HepG2 (cell line): ENCODE measurements at regions not wholly inside any gene's neighbourhood (a gene's known extent, or its start where the extent isn't known, plus 50 kb on each side); places are given as distances from the start of the nearest gene placed in this dataset.

Experiments used
- ATAC-seq: fragments of 200-7000 bp; cut with Tn5 transposase; 3 replicates; pipeline ENCODE4 v1.9.1; 2020; ENCODE audit warnings: mild to moderate bottlenecking, moderate library complexity
- BruUV-seq: library from RNA; stranded (reverse); fragments of 400-500 nt; replicated peaks from 2 replicates; lab custom pipeline; 2021; lab: Mats Ljungman, UMichigan
- CTCF ChIA-PET: fragments of 300-600 bp; formaldehyde crosslinking; extraction: SDS; loops from one replicate; lab custom pipeline; 2021; ENCODE audit warnings: low total read pairs, inconsistent platforms, low intra/inter-chr PET ratio; lab: Yijun Ruan, JAX
- POLR2A ChIA-PET: fragments of 350-600 bp; sonication (Branson Sonifier 250); formaldehyde crosslinking; loops from one replicate; lab custom pipeline; 2020; ENCODE audit warnings: antibody characterized with exemption, inconsistent platforms; lab: Yijun Ruan, JAX
- DNase-seq: peaks from one replicate; pipeline ENCODE4 v3.0.0-alpha.2; 2015; ENCODE audit warnings: low spot score
- FAIRE-seq: peaks from 3 replicates; lab custom pipeline; 2011; peaks lifted over from hg19 to GRCh38; lab: Jason Lieb, UNC
- H2AFZ ChIP-seq: one replicate; pipeline ENCODE4 v1.6.1; 2011; ENCODE audit warnings: low read length, inconsistent platforms
- H3K27ac ChIP-seq: fragments of 300-600 bp; 3 replicates; pipeline ENCODE4 v1.8.0; 2011; ENCODE audit warnings: mixed run types, mild to moderate bottlenecking, mixed read lengths, low read length, inconsistent platforms; ENCODE audit not compliant: insufficient read depth; ENCODE audit errors: extremely low read length
- H3K27me3 ChIP-seq, 2 experiments: fragments of 200-600 bp in 1 of 2; 2 replicates in 1 of 2; 3 replicates in 1 of 2; pipeline versions ENCODE4 v1.6.0 to v1.8.0; 2011; ENCODE audit warnings: low read length in 2 of 2, mild to moderate bottlenecking in 2 of 2, moderate library complexity in 2 of 2, inconsistent platforms in 1 of 2; ENCODE audit not compliant: insufficient read depth in 2 of 2, control insufficient read depth in 1 of 2
- H3K36me3 ChIP-seq, 2 experiments: fragments of 200-600 bp in 1 of 2; replicated peaks in 1 of 2; 2 replicates in 1 of 2; 3 replicates in 1 of 2; pipeline versions ENCODE4 v1.5.1 to v1.8.0; 2011; ENCODE audit warnings: low read length in 2 of 2, inconsistent platforms in 1 of 2; ENCODE audit not compliant: insufficient read depth in 2 of 2, control insufficient read depth in 1 of 2
- H3K4me1 ChIP-seq: 2 replicates; pipeline ENCODE4 v1.5.1; 2012; ENCODE audit warnings: low read length, inconsistent platforms; ENCODE audit not compliant: insufficient read depth
- H3K4me2 ChIP-seq: 2 replicates; pipeline ENCODE4 v1.6.0; 2011; ENCODE audit warnings: low read depth, low read length, inconsistent platforms
- H3K4me3 ChIP-seq, 3 experiments: fragments of 200-600 bp in 1 of 3; sonication (generic), shearing (Covaris generic) in 1 of 3; replicated peaks in 1 of 3; 2 replicates each; pipeline ENCODE4 v1.5.1; 2011 to 2016; ENCODE audit warnings: low read length in 3 of 3, inconsistent platforms in 2 of 3, low read depth in 2 of 3, mild to moderate bottlenecking in 2 of 3, control low read depth in 1 of 3, mixed read lengths in 1 of 3; ENCODE audit not compliant: insufficient read depth in 1 of 3
- H3K79me2 ChIP-seq: one replicate; pipeline ENCODE4 v1.6.1; 2011; ENCODE audit warnings: low read length, inconsistent platforms; ENCODE audit not compliant: insufficient read depth
- H3K9ac ChIP-seq: 2 replicates; pipeline ENCODE4 v1.6.0; 2011; ENCODE audit warnings: mild to moderate bottlenecking, low read depth, low read length, inconsistent platforms; ENCODE audit not compliant: insufficient read depth
- H3K9me3 ChIP-seq: 2 replicates; pipeline ENCODE4 v1.5.1; 2012; ENCODE audit warnings: mild to moderate bottlenecking, low read length
- H4K20me1 ChIP-seq: 2 replicates; pipeline ENCODE4 v1.6.0; 2011; ENCODE audit warnings: inconsistent platforms, mild to moderate bottlenecking, low read length, moderate library complexity; ENCODE audit not compliant: insufficient read depth
- ATM ChIP-seq: fragments of 450-650 bp; IDR thresholded peaks from 2 replicates; pipeline ENCODE4 v1.7.1; 2017; ENCODE audit warnings: mild to moderate bottlenecking, borderline replicate concordance
- GTF3A ChIP-seq: sonication (generic); formaldehyde crosslinking; conservative IDR thresholded peaks from 2 replicates; pipeline ENCODE4 v1.4.0; 2020; ENCODE audit warnings: mild to moderate bottlenecking, missing genetic modification reagents
- POGZ ChIP-seq: sonication (generic); formaldehyde crosslinking; IDR thresholded peaks from 2 replicates; pipeline ENCODE4 v1.4.0; 2020; ENCODE audit warnings: mild to moderate bottlenecking, missing genetic modification reagents
- PRPF4 ChIP-seq: fragments of 200-400 bp; formaldehyde crosslinking; IDR thresholded peaks from 2 replicates; pipeline ENCODE4 v1.6.1; 2016; ENCODE audit warnings: low read length, low read depth; ENCODE audit not compliant: poor library complexity, severe bottlenecking
- ZNF652 ChIP-seq: IDR thresholded peaks from 2 replicates; pipeline ENCODE4 v1.6.1; 2016; ENCODE audit warnings: low read depth, borderline replicate concordance
- ZNF713 ChIP-seq: sonication (generic); formaldehyde crosslinking; IDR thresholded peaks from 2 replicates; pipeline ENCODE4 v1.4.0; 2020; ENCODE audit warnings: mild to moderate bottlenecking, missing genetic modification reagents
- ZNF773 ChIP-seq: sonication (generic); formaldehyde crosslinking; IDR thresholded peaks from 2 replicates; pipeline ENCODE4 v1.4.0; 2020; ENCODE audit warnings: missing genetic modification reagents, borderline replicate concordance
- ZNF788 ChIP-seq: sonication (generic); formaldehyde crosslinking; IDR thresholded peaks from 2 replicates; pipeline ENCODE4 v1.5.0; 2020; ENCODE audit warnings: mild to moderate bottlenecking, missing genetic modification reagents, borderline replicate concordance
- ZNF883 ChIP-seq: sonication (generic); formaldehyde crosslinking; IDR thresholded peaks from 2 replicates; pipeline ENCODE4 v1.5.1; 2020; ENCODE audit warnings: mild to moderate bottlenecking, missing genetic modification reagents; ENCODE audit errors: not compliant biosample characterization
- WGBS: methylation state at CpG from one replicate; pipeline ENCODE4 v1.1.6; 2017; ENCODE audit warnings: low lambda C conversion rate; 5-methylcytosine and 5-hydroxymethylcytosine counted together
- in situ Hi-C: cut with HindIII; loops from 2 replicates; pipeline ENCODE4 v1.10.0; 2017; ENCODE audit warnings: low pct_unique_long_range_greater_than_20kb; ENCODE audit not compliant: extremely low pct_ligation_motif_present
- intact Hi-C: fragments of 100-400 bp; cut with micrococcal nuclease; formaldehyde crosslinking; loops from one replicate; pipeline ENCODE4 v1.10.0; 2022; ENCODE audit not compliant: unreplicated experiment
- TF ChIP-seq, protein P1 (sequence below): sonication (generic); formaldehyde crosslinking; IDR thresholded peaks from 2 replicates; pipeline ENCODE4 v1.4.0; 2020; ENCODE audit warnings: missing genetic modification reagents
- TF ChIP-seq, protein P2 (sequence below): sonication (generic); formaldehyde crosslinking; IDR thresholded peaks from 2 replicates; pipeline ENCODE4 v1.4.0; 2020; ENCODE audit warnings: low read depth, missing genetic modification reagents
- TF ChIP-seq, protein P3 (sequence below): sonication (generic); formaldehyde crosslinking; IDR thresholded peaks from 2 replicates; pipeline ENCODE4 v1.9.0; 2021; ENCODE audit warnings: missing genetic modification reagents, mild to moderate bottlenecking, borderline replicate concordance
- TF ChIP-seq, protein P4 (sequence below): IDR thresholded peaks from 2 replicates; pipeline ENCODE4 v1.6.1; 2016
- TF ChIP-seq, protein P5 (sequence below): sonication (generic); formaldehyde crosslinking; IDR thresholded peaks from 2 replicates; pipeline ENCODE4 v1.4.0; 2020; ENCODE audit warnings: low read depth, mild to moderate bottlenecking, missing genetic modification reagents
- TF ChIP-seq, protein P6 (sequence below): sonication (generic); formaldehyde crosslinking; IDR thresholded peaks from 2 replicates; pipeline ENCODE4 v1.5.0; 2020; ENCODE audit warnings: missing genetic modification reagents

DNA sequence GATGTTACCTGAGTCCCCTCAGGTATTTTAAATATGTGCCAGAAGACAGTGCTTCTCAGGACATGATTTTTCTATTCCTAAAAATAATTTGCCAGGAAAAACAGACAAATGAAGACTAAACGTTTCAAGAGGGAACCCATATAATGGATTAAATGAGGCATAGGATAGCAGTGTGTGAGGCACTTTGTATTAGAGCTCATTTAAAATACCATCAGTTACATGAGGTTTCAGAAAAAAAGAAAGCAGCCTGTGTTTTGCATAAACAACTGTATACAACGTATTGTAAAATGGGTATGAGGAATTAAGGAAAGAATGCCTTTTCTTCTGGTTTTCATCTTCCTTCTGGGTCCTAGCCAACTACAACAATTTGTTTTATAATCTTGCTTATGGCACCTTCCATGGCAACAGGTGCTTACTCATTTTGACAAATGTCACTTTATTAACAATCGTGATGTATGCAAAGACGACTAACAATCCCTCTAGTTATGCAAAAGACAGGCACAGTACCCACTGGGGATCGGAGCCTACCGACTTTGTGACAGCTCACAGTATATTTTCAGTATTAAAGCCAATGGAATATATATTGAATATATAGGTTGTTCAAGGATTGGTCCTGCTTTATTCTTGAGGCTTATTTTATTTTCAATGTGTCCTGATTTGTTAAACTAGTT is 231.6 kb upstream of the ZNF717 start:
- no TSS peak for BruUV-seq
- Histone ChIP-seq H3K9ac (no peak overlapping the region), H3K79me2 (no peaks in the 10 kb centered on the region), H3K4me3 (no peak overlapping the region), H3K27ac (no peak overlapping the region), H3K4me2 (no peak overlapping the region), H3K36me3 (no peaks in the 10 kb centered on the region), H4K20me1 (no peaks in the 10 kb centered on the region), H3K4me1 (no peaks in the 10 kb centered on the region), H3K27me3 (no peaks in the 10 kb centered on the region), H3K9me3 (peaks cover 20% of the 10 kb centered on the region; the same call in 1 of the 2 replicates), H2AFZ (no peak overlapping the region)
- no peak for FAIRE-seq
- POLR2A ChIA-PET: no interaction called here
- WGBS: 2% methylated on average over 6 of the region's 6 CpGs
- intact Hi-C loops: no loop called here
- DNase-seq: no peak
- CTCF ChIA-PET: no interaction called here
- in situ Hi-C loops: no loop called here
- no peak for ATAC-seq
- no peak for TF ChIP-seq ZNF788 (CRISPR knock-in tag)
- TF ChIP-seq, protein P1, sequence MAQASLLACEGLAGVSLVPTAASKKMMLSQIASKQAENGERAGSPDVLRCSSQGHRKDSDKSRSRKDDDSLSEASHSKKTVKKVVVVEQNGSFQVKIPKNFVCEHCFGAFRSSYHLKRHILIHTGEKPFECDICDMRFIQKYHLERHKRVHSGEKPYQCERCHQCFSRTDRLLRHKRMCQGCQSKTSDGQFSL (CRISPR knock-in tag): no peak
- no peak for TF ChIP-seq ZNF652
- TF ChIP-seq, protein P2, sequence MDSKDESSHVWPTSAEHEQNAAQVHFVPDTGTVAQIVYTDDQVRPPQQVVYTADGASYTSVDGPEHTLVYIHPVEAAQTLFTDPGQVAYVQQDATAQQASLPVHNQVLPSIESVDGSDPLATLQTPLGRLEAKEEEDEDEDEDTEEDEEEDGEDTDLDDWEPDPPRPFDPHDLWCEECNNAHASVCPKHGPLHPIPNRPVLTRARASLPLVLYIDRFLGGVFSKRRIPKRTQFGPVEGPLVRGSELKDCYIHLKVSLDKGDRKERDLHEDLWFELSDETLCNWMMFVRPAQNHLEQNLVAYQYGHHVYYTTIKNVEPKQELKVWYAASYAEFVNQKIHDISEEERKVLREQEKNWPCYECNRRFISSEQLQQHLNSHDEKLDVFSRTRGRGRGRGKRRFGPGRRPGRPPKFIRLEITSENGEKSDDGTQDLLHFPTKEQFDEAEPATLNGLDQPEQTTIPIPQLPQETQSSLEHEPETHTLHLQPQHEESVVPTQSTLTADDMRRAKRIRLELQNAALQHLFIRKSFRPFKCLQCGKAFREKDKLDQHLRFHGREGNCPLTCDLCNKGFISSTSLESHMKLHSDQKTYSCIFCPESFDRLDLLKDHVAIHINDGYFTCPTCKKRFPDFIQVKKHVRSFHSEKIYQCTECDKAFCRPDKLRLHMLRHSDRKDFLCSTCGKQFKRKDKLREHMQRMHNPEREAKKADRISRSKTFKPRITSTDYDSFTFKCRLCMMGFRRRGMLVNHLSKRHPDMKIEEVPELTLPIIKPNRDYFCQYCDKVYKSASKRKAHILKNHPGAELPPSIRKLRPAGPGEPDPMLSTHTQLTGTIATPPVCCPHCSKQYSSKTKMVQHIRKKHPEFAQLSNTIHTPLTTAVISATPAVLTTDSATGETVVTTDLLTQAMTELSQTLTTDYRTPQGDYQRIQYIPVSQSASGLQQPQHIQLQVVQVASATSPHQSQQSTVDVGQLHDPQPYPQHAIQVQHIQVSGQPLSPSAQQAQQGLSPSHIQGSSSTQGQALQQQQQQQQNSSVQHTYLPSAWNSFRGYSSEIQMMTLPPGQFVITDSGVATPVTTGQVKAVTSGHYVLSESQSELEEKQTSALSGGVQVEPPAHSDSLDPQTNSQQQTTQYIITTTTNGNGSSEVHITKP (CRISPR knock-in tag): no peak
- no peak for TF ChIP-seq PRPF4
- no peak for TF ChIP-seq ATM
- TF ChIP-seq, protein P3, sequence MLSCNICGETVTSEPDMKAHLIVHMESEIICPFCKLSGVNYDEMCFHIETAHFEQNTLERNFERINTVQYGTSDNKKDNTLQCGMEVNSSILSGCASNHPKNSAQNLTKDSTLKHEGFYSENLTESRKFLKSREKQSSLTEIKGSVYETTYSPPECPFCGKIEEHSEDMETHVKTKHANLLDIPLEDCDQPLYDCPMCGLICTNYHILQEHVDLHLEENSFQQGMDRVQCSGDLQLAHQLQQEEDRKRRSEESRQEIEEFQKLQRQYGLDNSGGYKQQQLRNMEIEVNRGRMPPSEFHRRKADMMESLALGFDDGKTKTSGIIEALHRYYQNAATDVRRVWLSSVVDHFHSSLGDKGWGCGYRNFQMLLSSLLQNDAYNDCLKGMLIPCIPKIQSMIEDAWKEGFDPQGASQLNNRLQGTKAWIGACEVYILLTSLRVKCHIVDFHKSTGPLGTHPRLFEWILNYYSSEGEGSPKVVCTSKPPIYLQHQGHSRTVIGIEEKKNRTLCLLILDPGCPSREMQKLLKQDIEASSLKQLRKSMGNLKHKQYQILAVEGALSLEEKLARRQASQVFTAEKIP: no peak
- TF ChIP-seq, protein P4, sequence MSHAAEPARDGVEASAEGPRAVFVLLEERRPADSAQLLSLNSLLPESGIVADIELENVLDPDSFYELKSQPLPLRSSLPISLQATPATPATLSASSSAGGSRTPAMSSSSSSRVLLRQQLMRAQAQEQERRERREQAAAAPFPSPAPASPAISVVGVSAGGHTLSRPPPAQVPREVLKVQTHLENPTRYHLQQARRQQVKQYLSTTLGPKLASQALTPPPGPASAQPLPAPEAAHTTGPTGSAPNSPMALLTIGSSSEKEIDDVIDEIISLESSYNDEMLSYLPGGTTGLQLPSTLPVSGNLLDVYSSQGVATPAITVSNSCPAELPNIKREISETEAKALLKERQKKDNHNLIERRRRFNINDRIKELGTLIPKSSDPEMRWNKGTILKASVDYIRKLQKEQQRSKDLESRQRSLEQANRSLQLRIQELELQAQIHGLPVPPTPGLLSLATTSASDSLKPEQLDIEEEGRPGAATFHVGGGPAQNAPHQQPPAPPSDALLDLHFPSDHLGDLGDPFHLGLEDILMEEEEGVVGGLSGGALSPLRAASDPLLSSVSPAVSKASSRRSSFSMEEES (CRISPR knock-in tag): no peak
- TF ChIP-seq ZNF773: no peak
- TF ChIP-seq GTF3A (CRISPR knock-in tag): no peak
- no peak for TF ChIP-seq ZNF883
- TF ChIP-seq, protein P5, sequence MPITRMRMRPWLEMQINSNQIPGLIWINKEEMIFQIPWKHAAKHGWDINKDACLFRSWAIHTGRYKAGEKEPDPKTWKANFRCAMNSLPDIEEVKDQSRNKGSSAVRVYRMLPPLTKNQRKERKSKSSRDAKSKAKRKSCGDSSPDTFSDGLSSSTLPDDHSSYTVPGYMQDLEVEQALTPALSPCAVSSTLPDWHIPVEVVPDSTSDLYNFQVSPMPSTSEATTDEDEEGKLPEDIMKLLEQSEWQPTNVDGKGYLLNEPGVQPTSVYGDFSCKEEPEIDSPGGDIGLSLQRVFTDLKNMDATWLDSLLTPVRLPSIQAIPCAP (CRISPR knock-in tag): no peak
- TF ChIP-seq, protein P6, sequence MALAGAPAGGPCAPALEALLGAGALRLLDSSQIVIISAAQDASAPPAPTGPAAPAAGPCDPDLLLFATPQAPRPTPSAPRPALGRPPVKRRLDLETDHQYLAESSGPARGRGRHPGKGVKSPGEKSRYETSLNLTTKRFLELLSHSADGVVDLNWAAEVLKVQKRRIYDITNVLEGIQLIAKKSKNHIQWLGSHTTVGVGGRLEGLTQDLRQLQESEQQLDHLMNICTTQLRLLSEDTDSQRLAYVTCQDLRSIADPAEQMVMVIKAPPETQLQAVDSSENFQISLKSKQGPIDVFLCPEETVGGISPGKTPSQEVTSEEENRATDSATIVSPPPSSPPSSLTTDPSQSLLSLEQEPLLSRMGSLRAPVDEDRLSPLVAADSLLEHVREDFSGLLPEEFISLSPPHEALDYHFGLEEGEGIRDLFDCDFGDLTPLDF (CRISPR knock-in tag): no peak
- TF ChIP-seq ZNF713: no peak
- TF ChIP-seq POGZ (CRISPR knock-in tag): no peak
